Stimulated activated CD4-positive, alpha-beta T cell treated with anti-CD3 and anti-CD28 coated beads, TNF-alpha, amount 100 ng/mL, for 24 hours (primary cell): ENCODE measurements at regions not wholly inside any gene's neighbourhood (a gene's known extent, or its start where the extent isn't known, plus 50 kb on each side); places are given as distances from the start of the nearest gene placed in this dataset.

ENCODE experiments used
- DNase-seq, 3 experiments: peaks; one replicate each; pipeline ENCODE4 v3.0.0-alpha.2; 2020; ENCODE audit warnings: low read depth in 3 of 3

DNA sequence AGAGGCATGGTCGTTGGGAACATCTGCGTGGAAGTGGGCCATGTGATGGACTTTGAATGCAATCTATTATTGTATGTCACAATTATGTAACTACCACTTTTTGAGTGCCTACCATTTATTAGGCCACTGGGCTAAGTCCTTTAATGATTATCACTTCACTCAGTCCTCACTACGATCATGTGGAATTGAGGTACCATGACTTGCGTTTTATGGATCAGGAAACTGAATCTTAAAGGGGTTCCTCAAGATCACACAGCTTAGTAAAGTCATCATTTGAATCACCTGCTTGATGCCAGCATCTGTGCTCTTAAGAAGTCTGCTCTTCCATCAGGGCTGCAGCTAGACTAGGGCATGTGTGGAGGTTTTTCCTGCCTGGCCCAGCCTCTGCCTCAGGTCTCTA lies 136.7 kb downstream of the DAD1 start:
- DNase-seq, result no peak

DNA sequence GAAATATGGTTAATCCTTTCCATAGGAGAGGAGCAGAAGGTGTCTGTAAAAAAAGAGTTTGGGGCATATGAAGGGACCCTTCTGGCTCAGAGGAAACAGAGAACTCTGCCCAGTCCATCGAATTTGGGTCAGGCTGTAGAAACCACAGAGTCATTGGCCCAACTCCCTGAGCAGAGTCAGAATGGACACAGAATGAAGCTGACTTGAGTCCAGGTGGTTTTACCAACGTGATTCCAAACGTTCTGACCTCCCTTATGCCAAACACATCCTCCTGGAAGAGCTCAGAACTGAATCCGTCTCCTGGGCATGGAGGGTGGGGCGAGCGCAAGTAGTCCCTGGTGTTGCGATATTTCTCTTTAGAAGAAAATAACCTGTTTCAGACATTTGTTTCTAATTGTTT lies 138.8 kb downstream of the DAD1 start:
- no peak for DNase-seq

DNA sequence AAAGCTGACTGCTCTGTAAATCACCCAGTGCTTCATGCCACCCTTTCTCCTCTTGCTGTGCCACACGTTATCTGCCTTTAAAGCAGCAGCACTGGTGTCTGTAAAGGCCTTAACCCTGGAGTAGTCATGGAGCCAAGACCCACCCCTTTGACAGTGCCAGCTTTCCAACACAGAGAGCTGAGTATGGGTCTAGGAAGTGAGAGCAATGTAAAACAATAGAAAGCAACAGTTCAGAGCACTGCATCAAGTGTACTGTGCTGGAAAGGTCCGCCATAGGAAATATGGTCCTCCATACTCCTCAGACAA lies 139.5 kb downstream of the DAD1 start:
- no peak for DNase-seq

DNA sequence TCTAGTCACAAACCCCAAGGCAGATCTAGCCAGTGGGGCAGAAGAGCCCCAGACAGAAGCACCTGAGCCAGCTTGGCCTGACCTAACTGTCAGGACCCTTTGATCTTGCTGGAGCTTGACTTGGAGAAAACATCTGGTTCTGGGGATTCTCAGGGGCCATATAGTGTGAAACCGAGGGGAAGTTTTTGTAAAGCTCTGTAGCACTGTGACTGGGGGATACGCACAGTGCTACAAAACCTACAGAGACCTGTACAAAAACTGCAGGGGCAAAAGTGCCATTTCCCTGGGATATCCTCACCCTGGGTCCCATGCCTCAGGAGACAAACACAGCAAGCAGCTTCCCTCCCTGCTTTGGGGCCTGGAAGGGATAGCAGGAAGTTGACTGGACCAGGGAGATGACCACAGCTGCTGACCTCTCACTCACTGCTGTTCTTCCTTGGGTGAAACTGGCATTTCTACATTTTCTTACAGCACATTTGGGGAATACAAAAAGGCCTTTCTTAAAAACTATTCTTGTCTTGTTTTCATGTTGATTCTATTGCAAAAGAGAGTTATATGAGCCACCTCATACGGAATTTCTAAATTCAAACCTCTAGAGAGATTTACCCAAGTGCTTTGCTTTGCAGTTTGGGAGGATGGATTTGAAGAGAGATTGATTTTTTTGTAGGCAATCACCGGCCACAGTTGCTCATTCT lies 140.0 kb downstream of the DAD1 start:
- no peak for DNase-seq

DNA sequence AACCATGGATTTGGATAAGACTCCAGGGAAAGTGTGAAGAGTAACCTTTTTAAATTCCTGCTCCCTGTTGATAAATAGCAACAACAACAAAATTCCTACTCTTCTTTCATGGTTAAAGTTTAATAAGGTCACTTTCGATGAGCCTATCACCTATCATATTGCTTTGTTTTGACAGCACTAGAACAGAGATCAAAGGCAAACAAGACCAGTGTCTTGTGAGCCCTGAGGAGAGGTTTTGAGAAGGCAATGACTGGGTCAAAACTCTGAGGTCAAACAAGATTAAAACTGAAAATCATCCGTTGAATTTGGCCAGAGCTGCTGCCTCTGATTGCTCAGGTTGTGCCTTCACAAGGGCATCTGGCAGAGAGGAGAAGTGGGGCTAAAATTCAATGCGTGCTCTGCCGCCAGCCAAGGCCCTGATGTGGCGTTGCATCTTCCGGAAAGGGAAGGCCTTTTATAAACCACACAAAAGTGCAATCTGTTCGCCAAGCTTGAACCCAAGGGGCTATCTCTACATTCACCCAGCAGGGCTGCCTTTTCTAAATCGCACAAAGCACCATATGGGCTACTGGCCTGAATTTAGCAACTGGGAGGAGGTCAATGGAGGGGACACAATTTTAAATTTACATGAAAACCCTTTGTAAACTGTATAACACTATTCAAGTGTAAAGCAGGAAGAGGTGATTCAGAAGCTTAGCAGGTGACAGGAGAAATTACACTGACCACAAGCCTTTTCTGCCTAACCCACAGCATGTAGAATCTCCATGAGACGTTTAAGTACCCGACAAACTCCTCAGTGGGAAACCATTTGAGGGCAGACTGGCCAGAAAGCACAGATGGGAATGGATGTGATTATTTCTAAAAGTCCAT lies 140.8 kb downstream of the DAD1 start:
- DNase-seq, result no peak

DNA sequence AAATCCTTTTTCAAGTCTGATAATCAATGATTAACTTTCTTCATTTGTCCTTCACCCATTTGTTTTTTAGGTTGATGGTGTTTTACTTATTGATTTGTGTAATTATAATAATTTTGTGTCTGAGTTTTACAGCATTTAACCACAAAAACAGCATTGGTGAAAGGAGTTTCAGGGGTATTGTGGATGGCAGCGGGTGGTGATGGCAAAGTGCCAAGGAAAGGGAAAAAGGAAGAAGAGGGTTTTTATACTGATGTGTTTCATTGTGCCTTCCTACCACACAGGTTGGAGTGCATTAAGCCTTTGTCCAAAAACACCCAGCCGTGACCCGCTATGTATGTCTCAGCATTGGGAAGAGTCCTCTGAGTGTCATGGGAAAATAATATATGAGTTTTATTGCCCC lies 150.3 kb downstream of the DAD1 start:
- DNase-seq, result no peak

DNA sequence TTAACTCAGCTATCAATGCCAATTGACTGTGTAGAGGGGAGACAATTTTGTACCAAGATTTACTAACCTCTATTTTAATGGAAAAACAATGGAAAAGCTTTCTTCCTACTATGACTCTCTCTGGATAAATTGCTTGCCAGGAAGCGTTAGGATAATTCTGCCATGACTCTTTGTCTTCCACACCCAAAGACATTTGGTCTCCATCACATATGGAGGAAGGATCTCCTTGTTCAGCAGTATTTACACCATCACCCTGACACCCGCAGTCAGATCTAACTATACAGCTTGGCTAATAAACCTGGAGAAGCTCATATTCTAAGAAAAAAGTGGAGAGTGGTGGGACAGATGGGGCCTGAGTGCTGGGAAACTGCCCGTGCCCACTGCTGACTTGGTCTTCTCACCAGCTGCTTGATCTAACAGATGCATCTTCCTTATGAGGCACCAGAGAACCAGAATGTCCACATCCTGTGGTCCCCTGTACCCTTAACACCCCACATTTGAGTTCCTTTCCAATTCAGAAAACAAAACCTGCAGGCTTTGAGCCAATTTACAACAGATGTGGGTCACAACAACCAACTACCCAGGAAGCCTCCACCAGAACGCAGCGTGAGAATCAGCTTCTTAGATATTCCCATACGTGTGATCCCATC lies 154.0 kb downstream of the DAD1 start:
- DNase-seq, result no peak

DNA sequence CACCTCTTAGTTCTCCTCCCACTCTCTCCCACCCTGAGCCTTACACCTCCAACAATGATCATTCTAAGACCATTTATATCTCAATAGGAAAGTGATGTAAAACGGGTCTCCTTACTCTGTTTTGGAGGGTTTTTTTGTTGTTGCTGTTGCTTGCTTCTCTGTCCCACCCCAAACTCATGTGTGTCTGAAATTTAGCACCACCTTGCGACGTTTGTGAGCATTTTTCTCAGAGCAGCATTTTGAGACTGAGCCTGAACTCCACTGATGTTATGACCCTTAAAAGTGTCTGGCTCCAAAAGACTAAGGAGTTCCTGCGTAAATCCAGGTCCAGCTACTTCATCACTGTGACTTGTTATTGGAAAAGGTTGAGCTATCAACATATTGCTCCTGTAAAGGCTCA lies 155.0 kb downstream of the DAD1 start:
- no peak for DNase-seq

DNA sequence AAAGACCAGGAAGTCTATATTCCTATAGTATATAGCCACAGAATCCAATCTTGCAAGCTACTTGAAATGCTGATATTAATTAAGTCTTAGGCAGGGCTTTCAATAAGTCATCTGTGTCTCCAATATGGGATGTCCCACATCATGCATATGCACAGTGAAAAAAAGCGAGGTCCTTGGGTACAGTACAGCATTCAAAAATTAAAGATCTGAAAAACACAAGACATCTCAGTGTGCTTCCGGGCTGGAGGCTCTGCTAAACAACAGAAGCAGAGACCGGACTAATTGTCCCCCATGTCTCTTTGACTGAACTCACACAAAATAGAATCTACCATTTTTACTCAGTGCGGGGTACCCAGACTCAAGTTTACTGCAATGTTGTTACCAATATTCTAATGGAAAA lies 156.0 kb downstream of the DAD1 start:
- DNase-seq, result no peak

DNA sequence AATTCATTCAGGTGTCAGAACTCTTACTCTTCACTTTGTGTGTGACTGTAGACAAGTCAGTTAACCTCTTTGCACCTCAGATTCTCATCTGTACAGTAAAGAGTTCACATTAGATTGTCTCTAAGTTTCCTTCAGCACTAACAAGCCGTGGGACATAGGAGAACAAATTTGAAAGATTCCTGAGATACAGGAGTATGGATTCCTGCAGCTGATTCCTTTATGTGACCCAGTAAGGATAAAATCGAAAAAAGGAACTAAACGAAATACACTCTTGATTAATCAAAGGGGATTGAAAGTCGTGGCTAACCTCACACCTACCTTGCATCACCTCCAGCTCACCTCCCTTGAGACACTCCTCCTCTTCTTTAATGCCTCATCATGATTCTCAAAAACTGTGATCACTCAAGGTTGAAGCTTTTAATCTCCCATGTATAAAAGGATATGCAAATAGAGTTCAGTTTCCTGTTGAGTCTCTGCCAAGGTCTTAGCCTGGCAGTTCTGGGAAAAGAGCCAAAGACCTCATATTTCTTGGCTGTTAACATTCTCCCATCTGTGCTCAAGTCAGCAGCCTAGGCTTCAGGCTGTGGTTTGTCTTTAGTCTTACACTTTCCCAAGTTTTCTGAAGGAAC lies 156.6 kb downstream of the DAD1 start:
- DNase-seq, result no peak

DNA sequence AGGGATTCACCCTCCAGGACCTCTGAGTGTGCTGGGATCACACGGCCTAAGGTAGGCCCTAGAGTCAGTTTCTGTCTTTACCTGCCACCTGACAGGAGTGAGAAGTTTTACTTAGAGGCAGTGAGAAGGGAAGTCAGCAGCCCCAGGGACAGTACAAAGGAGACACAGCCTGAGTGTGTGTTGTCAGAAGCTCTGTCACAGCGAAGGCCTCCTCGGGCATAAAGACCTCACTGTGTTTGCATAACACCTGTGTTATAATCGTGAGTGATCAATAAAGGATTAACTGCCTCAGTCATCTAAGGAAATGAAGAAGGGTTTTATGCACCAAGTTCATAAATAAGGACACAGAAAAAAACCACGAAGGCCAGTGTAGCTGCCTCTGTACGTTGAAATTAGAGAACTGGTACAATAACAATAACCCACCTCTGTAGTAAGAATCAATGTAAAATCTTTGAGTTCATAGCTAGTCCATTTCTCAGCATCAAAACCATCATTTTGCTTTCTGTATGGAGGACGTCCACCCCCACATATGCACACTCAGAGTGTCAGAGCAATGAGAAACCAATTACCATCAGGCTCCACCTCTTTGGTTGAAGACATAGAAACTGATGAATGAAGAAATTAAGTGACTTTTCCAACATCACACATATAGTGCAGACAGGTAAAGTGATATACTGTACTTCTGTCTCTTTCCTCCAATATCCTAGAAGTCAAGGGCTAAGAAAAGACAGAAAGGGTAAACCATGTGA lies 159.3 kb downstream of the DAD1 start:
- no peak for DNase-seq

DNA sequence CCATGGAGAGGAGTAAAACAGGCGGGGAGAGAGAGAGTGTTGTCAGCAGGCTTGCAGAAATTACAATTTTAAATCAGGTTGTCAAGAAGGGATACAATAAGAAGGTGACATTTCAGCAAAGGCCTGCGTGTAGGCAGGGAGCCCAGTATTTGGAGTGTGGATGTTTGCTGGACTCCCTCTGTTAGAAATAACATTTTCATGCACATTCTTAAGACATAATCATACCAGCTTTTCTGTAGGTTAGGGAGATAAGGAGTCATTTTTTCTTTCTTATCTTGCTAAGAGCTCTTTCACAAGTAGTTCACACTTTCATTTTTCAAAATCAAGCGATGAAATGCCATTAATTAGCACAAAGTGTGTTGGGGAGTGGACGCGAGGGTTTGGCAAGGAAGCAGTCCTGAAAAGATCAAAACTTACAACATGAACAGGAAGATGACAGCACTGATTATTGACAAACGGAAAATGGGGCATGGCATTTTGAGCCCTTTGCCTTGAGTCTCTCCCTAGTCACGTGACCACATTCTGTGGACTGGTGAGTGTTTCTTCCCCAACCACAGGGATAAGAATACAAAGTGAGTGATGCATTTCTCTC lies 160.2 kb downstream of the DAD1 start:
- no peak for DNase-seq

DNA sequence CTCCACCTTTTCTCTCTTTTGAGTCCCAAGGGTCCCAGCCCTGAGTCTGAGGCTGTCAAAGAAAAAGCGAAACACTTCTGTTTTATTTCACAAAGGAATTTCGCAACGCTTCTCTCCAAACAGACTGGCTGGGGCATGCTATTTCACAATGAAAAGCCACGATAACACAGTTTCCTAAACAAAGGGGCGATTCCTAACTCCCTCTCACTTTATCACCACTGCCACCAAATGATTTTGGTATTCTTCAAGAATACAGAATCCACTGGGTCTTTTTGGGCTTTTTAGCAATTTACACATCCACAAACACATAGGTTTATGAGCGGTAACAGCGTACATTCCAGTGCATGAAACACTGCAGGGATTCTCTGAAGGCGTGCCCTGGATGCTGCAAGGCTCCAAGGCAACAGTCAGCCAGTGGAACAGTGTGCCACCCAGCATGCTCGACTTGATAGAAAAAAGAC lies 161.2 kb downstream of the DAD1 start:
- DNase-seq, result no peak

DNA sequence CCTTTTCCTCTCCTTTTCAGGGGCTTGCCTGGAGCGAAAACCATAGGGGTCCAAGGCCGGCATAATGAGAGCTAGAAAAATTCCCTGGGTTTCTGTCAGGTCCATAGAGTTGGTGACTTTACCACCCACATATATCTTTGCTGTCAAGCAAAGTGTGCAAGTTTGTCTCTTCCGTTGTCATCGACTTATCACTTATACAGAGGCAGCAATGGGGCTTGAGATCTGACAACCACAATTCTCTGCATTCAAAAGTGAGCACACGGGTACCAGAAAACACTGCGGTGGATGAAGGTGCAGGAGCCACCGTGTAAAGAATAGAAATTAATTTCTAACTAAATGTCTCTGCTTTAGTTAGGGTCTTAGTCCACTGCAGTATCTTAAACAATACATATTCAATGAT lies 162.3 kb downstream of the DAD1 start:
- no peak for DNase-seq

DNA sequence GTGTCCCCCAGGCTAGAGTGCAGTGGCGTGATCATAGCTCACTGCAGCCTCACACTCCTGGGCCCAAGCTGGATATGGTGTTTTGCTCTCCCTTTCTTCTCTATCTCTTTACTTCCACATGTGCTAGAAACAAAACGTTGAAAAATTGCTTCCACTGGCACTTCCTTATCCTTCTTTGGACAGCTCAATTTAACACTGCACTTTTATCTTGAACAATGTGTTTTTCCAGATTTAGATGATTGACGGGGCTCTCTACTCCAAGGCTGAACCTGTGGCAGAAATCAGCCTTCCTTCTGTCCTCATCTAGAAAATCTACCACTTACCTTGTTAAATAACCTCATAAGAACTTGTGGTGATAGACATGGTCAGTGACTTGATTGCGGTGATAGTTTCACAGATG lies 165.1 kb downstream of the DAD1 start:
- DNase-seq, result no peak

DNA sequence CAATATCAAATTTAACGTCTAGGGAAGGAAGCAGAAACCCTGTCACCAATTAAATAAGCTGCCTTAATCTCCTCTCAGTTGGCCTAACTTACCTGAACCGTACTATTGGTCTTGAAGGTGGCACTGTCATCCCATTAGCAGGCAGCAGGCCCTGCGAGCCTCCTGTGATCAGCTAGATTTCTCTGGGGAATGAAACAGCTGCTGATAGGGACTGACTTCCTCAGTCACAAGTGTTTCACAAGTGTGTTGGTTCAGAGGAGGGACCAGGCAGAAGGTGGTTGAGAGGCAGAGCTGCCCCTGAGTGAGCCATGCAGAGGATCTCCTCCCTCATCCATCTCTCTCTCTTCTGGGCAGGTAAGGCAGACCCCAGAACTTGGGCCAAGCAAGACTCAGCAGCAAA lies 166.8 kb downstream of the DAD1 start:
- DNase-seq, result no peak

DNA sequence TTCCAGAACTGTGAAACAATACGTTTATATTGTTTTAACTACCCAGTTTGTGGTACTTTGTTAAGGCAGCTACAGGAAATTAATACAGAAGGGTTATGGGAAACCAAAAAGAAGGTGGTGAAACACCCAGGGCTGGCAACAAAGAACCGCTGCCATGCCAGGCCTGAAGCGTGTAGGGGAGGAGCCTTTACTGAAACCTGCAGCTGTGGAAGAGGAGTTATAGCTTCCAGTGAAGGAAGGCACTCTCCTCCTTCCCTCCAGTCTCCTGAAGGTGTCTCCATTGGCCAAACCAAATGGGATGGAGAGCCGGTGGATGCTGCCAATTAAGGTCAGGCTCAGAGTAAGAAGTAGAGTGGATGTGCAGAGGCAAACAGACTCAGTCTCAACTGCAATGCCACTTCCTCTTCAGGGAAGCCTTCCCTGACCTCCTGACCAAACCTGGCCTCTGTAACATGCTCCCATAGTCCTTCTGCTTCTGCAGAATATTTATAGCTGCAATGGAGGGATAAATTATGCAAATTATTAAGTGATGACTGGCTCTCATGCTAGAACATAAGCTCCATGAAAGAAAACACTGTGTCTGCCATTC lies 168.3 kb downstream of the DAD1 start:
- no peak for DNase-seq

DNA sequence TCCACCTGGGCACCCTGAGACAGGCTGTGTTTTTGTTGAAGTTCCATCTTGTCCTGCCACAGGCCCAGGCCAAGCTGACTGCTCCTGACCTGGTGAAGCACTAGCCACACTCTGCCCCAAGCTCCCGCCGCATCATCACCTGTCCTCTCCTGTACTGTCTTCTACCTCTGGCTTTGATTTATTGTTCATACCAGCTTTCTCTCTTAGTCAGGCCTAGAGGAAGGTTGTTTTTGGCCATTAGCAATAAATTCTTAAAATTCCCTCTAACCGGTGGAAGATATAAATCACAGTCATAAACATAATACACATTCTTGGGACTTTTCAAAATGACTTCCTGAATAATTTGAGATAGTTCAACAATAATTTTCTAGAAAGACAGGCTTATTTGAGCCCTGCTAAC lies 169.4 kb downstream of the DAD1 start:
- DNase-seq, result no peak

DNA sequence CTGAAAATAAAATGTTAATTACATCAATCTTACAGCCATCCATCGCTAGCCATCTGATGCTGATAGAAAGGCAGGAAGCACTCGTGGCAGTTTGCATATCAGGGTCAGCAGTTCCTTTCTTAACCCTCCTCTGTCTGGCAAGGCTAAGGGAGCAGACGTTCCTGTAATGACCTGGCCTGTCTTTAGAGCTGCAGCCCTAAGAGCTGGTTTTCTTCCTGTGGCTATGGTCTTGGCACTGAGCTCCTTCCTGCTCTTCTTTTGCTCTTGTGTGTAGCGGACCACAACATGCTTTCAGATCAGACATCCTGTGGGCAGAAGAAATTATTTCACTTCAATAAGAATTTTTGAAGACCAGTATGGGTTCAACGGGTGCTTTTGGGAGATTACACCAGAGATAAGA lies 170.4 kb downstream of the DAD1 start:
- DNase-seq, result no peak

DNA sequence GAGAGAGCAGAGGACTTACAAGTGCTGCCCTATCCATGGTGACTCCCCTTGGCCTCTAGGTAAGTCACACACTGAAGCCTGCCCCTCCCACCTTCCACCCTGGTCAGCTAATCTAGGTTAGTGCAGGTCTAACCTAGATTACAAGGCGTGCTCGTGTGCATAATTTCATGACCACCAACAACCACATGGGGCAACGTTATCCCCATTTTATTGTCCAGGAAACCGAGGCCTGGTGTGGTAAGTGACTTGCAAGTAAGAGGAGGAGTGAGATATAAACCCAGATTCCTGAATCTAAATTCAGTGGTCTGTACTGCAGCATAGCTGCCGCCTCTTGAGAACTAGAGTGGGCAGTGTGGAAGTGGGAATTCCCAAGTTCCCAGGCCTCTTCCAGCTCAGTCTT lies 171.1 kb downstream of the DAD1 start:
- DNase-seq, result no peak

DNA sequence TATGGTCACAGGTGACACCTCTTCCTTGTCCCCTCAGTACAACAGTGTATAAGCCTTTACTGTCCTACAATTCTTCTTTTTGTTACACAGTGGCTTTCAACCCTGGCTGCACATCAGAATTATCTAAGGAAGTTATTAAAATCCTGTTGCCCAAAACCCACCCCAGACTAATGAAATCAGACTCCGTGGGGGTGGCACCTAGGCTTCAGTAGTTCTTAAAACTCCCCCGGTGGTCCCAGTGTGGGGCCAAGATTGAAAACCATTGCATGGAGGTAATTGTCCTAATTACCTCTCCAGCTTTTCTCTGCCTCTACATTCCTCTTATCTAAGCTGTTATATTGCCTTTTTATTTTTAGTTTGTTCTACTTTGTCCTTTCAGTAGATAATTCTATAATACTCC lies 172.8 kb downstream of the DAD1 start:
- DNase-seq, result no peak
